Fibroblast of lung (primary cell): ENCODE measurements at regions not wholly inside any gene's neighbourhood (a gene's known extent, or its start where the extent isn't known, plus 50 kb on each side); places are given as distances from the start of the nearest gene placed in this dataset.

Experiments used
- DNase-seq, 2 donors: peaks; one replicate each; pipeline versions ENCODE4 v3.0.0 to v3.0.0-alpha.2; 2010; ENCODE audit warnings: low read depth in 2 of 2
- H2AFZ ChIP-seq: 2 replicates; pipeline ENCODE4 v1.5.1; 2012; ENCODE audit warnings: low read length, control low read depth, inconsistent platforms
- H3K27ac ChIP-seq: 2 replicates; pipeline ENCODE4 v1.5.1; 2011; ENCODE audit warnings: low read length, control low read depth; ENCODE audit not compliant: insufficient read depth
- H3K27me3 ChIP-seq: 2 replicates; pipeline ENCODE4 v1.5.1; 2011; ENCODE audit warnings: mild to moderate bottlenecking, low read length; ENCODE audit not compliant: control insufficient read depth, insufficient read depth
- H3K36me3 ChIP-seq: 2 replicates; pipeline ENCODE4 v1.5.1; 2011; ENCODE audit warnings: low read length; ENCODE audit not compliant: control insufficient read depth, insufficient read depth
- H3K4me1 ChIP-seq: 2 replicates; pipeline ENCODE4 v1.5.1; 2011; ENCODE audit warnings: low read length; ENCODE audit not compliant: control insufficient read depth, insufficient read depth; ENCODE audit errors: extremely low read depth
- H3K4me2 ChIP-seq: 2 replicates; pipeline ENCODE4 v1.5.1; 2011; ENCODE audit warnings: low read length, control low read depth; ENCODE audit not compliant: insufficient read depth; ENCODE audit errors: extremely low read depth
- H3K4me3 ChIP-seq, 4 experiments: fragments of 200-600 bp in 1 of 4; sonication (generic) in 1 of 4; replicated peaks in 1 of 4; 2 replicates each; pipeline ENCODE4 v1.5.1; 2011 to 2016; ENCODE audit warnings: low read length in 4 of 4, low read depth in 3 of 4, mild to moderate bottlenecking in 3 of 4, control low read depth in 2 of 4, inconsistent platforms in 1 of 4, mixed read lengths in 1 of 4; ENCODE audit not compliant: insufficient read depth in 1 of 4; ENCODE audit errors: control extremely low read depth in 1 of 4
- H3K79me2 ChIP-seq: 2 replicates; pipeline ENCODE4 v1.5.1; 2012; ENCODE audit warnings: mild to moderate bottlenecking, low read length, inconsistent platforms; ENCODE audit not compliant: control insufficient read depth, insufficient read depth
- H3K9ac ChIP-seq: 2 replicates; pipeline ENCODE4 v1.5.1; 2011; ENCODE audit warnings: mild to moderate bottlenecking, low read length, control low read depth; ENCODE audit not compliant: insufficient read depth
- H3K9me3 ChIP-seq: 2 replicates; pipeline ENCODE4 v1.5.1; 2012; ENCODE audit warnings: low read depth, low read length; ENCODE audit not compliant: control insufficient read depth, insufficient read depth
- H4K20me1 ChIP-seq: 2 replicates; pipeline ENCODE4 v1.5.1; 2011; ENCODE audit warnings: low read length; ENCODE audit not compliant: control insufficient read depth, insufficient read depth; ENCODE audit errors: extremely low read depth
- CTCF ChIP-seq, 2 donors: IDR thresholded peaks in 1 of 2; conservative IDR thresholded peaks in 1 of 2; 1 replicate in 1 of 2; 2 replicates in 1 of 2; pipeline ENCODE4 v1.5.1; 2011 to 2012; ENCODE audit warnings: low read length in 2 of 2, control low read depth in 1 of 2, inconsistent platforms in 1 of 2, low read depth in 1 of 2, mild to moderate bottlenecking in 1 of 2
- EZH2 ChIP-seq: IDR thresholded peaks from 2 replicates; pipeline ENCODE4 v1.5.1; 2012; ENCODE audit warnings: low read length, control low read depth, mild to moderate bottlenecking; ENCODE audit errors: missing control alignments

- no peak overlapping the region for H3K9ac ChIP-seq
- H3K9me3 ChIP-seq, result no peaks in the 10 kb centered on the region
- H3K27ac ChIP-seq, result no peak overlapping the region
- no peak overlapping the region for H2AFZ ChIP-seq
- H3K36me3 ChIP-seq, result no peaks in the 10 kb centered on the region
- no peaks in the 10 kb centered on the region for H4K20me1 ChIP-seq
- no peak for DNase-seq
- no peak overlapping the region for H3K4me3 ChIP-seq
- H3K4me1 ChIP-seq, result no peaks in the 10 kb centered on the region
- H3K79me2 ChIP-seq, result no peaks in the 10 kb centered on the region
- H3K27me3 ChIP-seq, result no peaks in the 10 kb centered on the region
- TF ChIP-seq CTCF (conservative IDR thresholded peaks at IDR 0.05 in 1 of 2, IDR thresholded peaks at IDR 0.05 in 1 of 2; ENCODE audit: low read depth in 1 of 2, low read length in 2 of 2) (no peak), EZH2 (no peak)
- no peak overlapping the region for H3K4me2 ChIP-seq
These were observed 257.5 kb downstream of the ENGASE start for GRCh38 chr17:79332011-79332554.

- Histone ChIP-seq H3K79me2 (no peaks in the 10 kb centered on the region), H3K27ac (no peak overlapping the region), H4K20me1 (no peaks in the 10 kb centered on the region), H3K4me2 (no peak overlapping the region), H3K4me3 (no peak overlapping the region), H3K36me3 (no peaks in the 10 kb centered on the region), H3K9me3 (no peaks in the 10 kb centered on the region), H3K4me1 (no peaks in the 10 kb centered on the region), H3K27me3 (no peaks in the 10 kb centered on the region), H2AFZ (no peak overlapping the region), H3K9ac (no peak overlapping the region)
- DNase-seq, result no peak
- no peak for TF ChIP-seq EZH2
- TF ChIP-seq CTCF (conservative IDR thresholded peaks at IDR 0.05 in 1 of 2, IDR thresholded peaks at IDR 0.05 in 1 of 2; ENCODE audit: low read depth in 1 of 2, low read length in 2 of 2), result no peak
These were observed 256.9 kb downstream of the ENGASE start for GRCh38 chr17:79331492-79331891.

GRCh38 chr17:79330696-79331095 lies 256.1 kb downstream of the ENGASE start:
- no peaks in the 10 kb centered on the region for H4K20me1 ChIP-seq
- no peak overlapping the region for H3K27ac ChIP-seq
- no peak overlapping the region for H3K4me2 ChIP-seq
- DNase-seq, result no peak
- H3K9ac ChIP-seq, result no peak overlapping the region
- H3K4me1 ChIP-seq, result no peaks in the 10 kb centered on the region
- H3K36me3 ChIP-seq, result no peaks in the 10 kb centered on the region
- H3K4me3 ChIP-seq, result no peak overlapping the region
- no peaks in the 10 kb centered on the region for H3K27me3 ChIP-seq
- no peak overlapping the region for H2AFZ ChIP-seq
- TF ChIP-seq EZH2 (no peak), CTCF (conservative IDR thresholded peaks at IDR 0.05 in 1 of 2, IDR thresholded peaks at IDR 0.05 in 1 of 2; ENCODE audit: low read depth in 1 of 2, low read length in 2 of 2) (no peak)
- no peaks in the 10 kb centered on the region for H3K79me2 ChIP-seq
- no peaks in the 10 kb centered on the region for H3K9me3 ChIP-seq
